Adrenal gland (tissue), 9 donors: ENCODE measurements at regions not wholly inside any gene's neighbourhood (a gene's known extent, or its start where the extent isn't known, plus 50 kb on each side); places are given as distances from the start of the nearest gene placed in this dataset.

ENCODE experiments used
- DNase-seq, 7 donors: peaks; one replicate each; pipeline ENCODE4 v3.0.0-alpha.2; 2019 to 2020
- H3K27ac ChIP-seq, 5 donors: fragments of 200-600 bp; sonication (generic) in 4 of 5; 1 replicate in 3 of 5; 2 replicates in 2 of 5; pipeline versions ENCODE4 v1.5.1 to v1.8.0; 2016 to 2020; ENCODE audit warnings: mild to moderate bottlenecking in 1 of 5
- H3K27me3 ChIP-seq: fragments of 200-600 bp; 2 replicates; pipeline ENCODE4 v1.8.0; 2021
- H3K36me3 ChIP-seq, 2 donors: fragments of 200-600 bp; replicated peaks in 1 of 2; 1 replicate in 1 of 2; 2 replicates in 1 of 2; pipeline versions ENCODE4 v1.5.1 to v1.8.0; 2018 to 2022
- H3K4me1 ChIP-seq, 2 donors: fragments of 200-600 bp; replicated peaks in 1 of 2; 1 replicate in 1 of 2; 2 replicates in 1 of 2; pipeline versions ENCODE4 v1.5.1 to v1.8.0; 2018 to 2021
- H3K4me3 ChIP-seq, 4 donors: fragments of 200-600 bp; sonication (generic) in 3 of 4; one replicate each; pipeline ENCODE4 v1.5.1; 2016 to 2018
- H3K9me3 ChIP-seq, 3 donors: fragments of 200-600 bp; sonication (generic) in 1 of 3; replicated peaks in 1 of 3; 1 replicate in 2 of 3; 2 replicates in 1 of 3; pipeline versions ENCODE4 v1.5.1 to v1.8.0; 2016 to 2021
- POLR2A ChIP-seq, 2 donors: fragments of 450-650 bp; IDR thresholded peaks; one replicate each; pipeline ENCODE4 v1.6.1; 2017; ENCODE audit warnings: antibody characterized with exemption in 2 of 2, mild to moderate bottlenecking in 2 of 2, moderate library complexity in 1 of 2
- WGBS, 4 donors: extraction: QIAGEN DNeasy Blood & Tissue Kit in 2 of 4; methylation state at CpG; one replicate each; pipeline versions ENCODE4 v1.1.5 to v1.1.7; 2013 to 2017; 5-methylcytosine and 5-hydroxymethylcytosine counted together
- intact Hi-C, 2 donors: fragments of 100-400 bp; cut with DNase I; formaldehyde crosslinking; loops; one replicate each; pipeline versions ENCODE4 v1.14.1 to v1.15.0; 2022 to 2023
- TF ChIP-seq, protein P1 (sequence below), 6 experiments: fragments of 450-650 bp in 4 of 6; fragments of 200-600 bp in 2 of 6; sonication (generic) in 1 of 6; IDR thresholded peaks; 1 replicate in 5 of 6; 2 replicates in 1 of 6; pipeline versions ENCODE4 v1.5.1 to v1.8.0; 2016 to 2021; ENCODE audit warnings: antibody characterized with exemption in 6 of 6, mild to moderate bottlenecking in 2 of 6, moderate library complexity in 1 of 6
- donor health status: healthy with polysubstance abuse.
- donor health status: Bipolar disorder and iron deficiency.
- donor health status: DM: yes; HTN: yes; CAD: no.
- donor health status: DM: no; HTN: no; CAD: no.
- donor health status: DM: no; HTN: no; CAD: no.

DNA sequence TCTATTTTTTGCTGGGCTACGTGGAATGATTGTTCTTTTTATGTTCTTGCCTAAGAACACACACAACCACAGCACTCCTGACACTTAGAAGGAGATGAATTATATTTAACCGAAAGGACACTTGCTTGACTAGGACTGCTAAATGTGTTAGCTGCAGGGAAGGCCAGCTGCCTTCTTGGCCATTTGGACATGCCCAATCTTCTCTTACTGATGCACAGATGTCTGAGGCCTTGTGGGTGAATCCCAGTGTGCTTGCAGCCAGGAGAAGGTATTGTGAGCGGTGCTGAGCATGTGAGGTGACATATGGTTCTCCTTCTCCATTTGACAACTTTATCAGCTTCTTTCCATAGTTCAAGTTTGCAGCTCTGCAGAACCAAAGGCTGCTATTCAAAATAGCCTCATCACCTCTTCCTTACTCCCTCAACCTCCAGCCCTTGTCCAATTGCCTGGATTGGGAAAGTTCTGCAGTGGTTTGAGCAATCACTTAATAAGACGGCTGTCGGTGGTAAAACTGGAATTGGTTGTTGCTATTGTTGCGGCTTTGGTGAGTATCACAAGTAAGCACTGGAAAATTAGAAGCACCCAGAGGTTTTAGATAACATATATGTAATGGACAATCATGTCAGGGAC, 1113.3 kb downstream of the TSN start:
- H3K4me3 ChIP-seq, result no peak overlapping the region
- no peaks in the 10 kb centered on the region for H3K9me3 ChIP-seq
- WGBS, 4 donors, result 83 to 88% (median 87%) methylated on average over 6 of the region's 6 CpGs
- H3K4me1 ChIP-seq, result no peaks in the 10 kb centered on the region
- no peaks in the 10 kb centered on the region for H3K27me3 ChIP-seq
- TF ChIP-seq, protein P1, sequence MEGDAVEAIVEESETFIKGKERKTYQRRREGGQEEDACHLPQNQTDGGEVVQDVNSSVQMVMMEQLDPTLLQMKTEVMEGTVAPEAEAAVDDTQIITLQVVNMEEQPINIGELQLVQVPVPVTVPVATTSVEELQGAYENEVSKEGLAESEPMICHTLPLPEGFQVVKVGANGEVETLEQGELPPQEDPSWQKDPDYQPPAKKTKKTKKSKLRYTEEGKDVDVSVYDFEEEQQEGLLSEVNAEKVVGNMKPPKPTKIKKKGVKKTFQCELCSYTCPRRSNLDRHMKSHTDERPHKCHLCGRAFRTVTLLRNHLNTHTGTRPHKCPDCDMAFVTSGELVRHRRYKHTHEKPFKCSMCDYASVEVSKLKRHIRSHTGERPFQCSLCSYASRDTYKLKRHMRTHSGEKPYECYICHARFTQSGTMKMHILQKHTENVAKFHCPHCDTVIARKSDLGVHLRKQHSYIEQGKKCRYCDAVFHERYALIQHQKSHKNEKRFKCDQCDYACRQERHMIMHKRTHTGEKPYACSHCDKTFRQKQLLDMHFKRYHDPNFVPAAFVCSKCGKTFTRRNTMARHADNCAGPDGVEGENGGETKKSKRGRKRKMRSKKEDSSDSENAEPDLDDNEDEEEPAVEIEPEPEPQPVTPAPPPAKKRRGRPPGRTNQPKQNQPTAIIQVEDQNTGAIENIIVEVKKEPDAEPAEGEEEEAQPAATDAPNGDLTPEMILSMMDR (IDR thresholded peaks at IDR 0.05), result no peak
- no peak for TF ChIP-seq POLR2A (IDR thresholded peaks at IDR 0.05)
- no peaks in the 10 kb centered on the region for H3K36me3 ChIP-seq
- no peak for DNase-seq
- intact Hi-C loops, result no loop called here
- H3K27ac ChIP-seq, result no peak overlapping the region

DNA sequence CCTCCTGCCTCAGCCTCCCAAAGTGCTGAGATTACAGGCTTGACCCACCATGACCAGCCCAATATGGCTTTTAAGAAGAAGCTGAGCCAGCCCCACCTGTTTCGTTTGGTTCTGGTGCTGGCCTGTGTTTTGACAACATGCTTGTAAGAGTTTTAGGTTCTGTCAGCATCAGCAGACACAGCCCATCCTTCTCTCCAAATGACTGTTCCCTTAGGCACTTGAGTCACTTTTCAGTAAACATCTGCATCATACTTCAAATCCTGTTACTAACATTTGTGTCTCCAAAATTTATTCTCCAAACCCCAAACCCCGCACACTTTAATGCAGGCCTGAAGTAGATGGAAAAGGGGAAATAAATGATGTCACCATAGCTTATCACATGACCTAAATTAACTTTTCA, 1118.5 kb downstream of the TSN start:
- intact Hi-C loops, result no loop called here
- no peak overlapping the region for H3K4me3 ChIP-seq
- no peaks in the 10 kb centered on the region for H3K27me3 ChIP-seq
- H3K9me3 ChIP-seq, result no peaks in the 10 kb centered on the region
- 82 to 94% (median 90%) methylated on average over 2 of the region's 2 CpGs for WGBS, 4 donors
- H3K4me1 ChIP-seq, result no peaks in the 10 kb centered on the region
- no peak overlapping the region for H3K27ac ChIP-seq
- TF ChIP-seq, protein P1 (IDR thresholded peaks at IDR 0.05), result no peak
- TF ChIP-seq POLR2A (IDR thresholded peaks at IDR 0.05), result no peak
- H3K36me3 ChIP-seq, result no peaks in the 10 kb centered on the region
- no peak for DNase-seq

DNA sequence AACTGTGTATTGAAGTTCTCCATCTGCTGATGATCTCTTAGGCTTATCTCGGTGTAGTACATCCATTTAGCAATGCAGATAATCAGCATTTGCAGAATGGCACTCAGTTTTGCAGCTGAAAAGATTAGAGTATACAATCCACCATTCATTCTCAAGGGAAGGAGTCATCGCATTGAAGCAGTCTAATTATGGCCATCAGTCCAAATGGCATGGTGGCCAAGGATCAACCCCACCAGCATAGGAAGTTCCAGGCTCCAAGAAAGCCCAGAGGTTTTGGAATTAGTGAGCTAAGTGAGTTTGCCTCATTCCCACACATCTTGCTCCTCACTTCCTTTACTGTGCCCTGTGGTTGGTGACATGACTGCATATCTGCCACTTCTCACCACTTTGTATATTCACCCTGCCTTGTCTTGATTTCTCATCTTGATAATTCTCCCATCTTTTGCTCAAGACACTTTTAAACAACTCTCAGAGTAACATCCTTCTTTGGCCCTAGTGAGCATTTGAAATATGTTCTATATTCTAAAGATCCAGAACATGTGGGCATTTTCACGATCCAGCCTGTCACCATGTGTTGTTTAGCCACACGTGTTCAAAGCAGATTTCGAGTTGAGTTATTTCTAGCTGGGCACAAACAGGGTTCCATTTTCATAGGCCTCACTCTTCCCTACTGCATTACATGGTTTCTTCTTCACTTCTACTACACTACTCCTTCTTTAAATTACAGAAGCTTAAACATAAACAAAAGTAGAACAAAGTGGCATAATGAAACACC, 1119.8 kb downstream of the TSN start:
- TF ChIP-seq POLR2A (IDR thresholded peaks at IDR 0.05), result no peak
- TF ChIP-seq, protein P1 (IDR thresholded peaks at IDR 0.05), result no peak
- 74 to 86% (median 79%) methylated on average over 5 of the region's 5 CpGs for WGBS, 4 donors
- intact Hi-C loops, result no loop called here
- Histone ChIP-seq H3K9me3 (no peaks in the 10 kb centered on the region), H3K4me1 (no peaks in the 10 kb centered on the region), H3K27me3 (no peaks in the 10 kb centered on the region), H3K36me3 (no peaks in the 10 kb centered on the region), H3K4me3 (no peak overlapping the region), H3K27ac (no peak overlapping the region)
- no peak for DNase-seq

DNA sequence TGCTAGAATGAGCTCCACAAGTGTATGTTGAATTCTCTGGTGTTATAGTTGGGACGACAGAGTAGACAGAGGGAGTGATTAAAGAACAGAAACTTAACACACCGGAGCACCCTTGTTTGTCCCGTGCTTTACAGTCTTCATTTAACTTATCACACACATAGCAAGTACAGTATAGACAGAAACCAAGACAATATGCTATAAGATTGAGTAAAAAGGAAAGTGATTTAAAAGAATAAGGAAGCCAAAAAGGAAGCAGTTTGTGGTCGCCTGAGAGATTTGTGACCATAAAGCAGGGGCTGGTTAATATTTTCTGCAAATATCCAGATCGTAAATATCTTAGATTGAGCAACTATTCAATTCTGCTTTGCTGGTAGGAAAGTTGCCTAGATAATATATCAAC, 1128.4 kb downstream of the TSN start:
- intact Hi-C loops, result no loop called here
- no peak for TF ChIP-seq POLR2A (IDR thresholded peaks at IDR 0.05)
- TF ChIP-seq, protein P1 (IDR thresholded peaks at IDR 0.05), result no peak

More for the DNA sequence above, 1128.4 kb downstream of the TSN start:
- no peak for DNase-seq
- no peaks in the 10 kb centered on the region for H3K9me3 ChIP-seq
- no peaks in the 10 kb centered on the region for H3K36me3 ChIP-seq
- no peaks in the 10 kb centered on the region for H3K4me1 ChIP-seq
- H3K27me3 ChIP-seq, result no peaks in the 10 kb centered on the region
- H3K27ac ChIP-seq, result no peak overlapping the region
- WGBS, 4 donors, result 62 to 71% (median 67%) methylated on average over 5 of the region's 5 CpGs
- H3K4me3 ChIP-seq, result no peak overlapping the region
